HCT116 (cell line): ENCODE measurements at regions not wholly inside any gene's neighbourhood (a gene's known extent, or its start where the extent isn't known, plus 50 kb on each side); places are given as distances from the start of the nearest gene placed in this dataset.
"Not testable (repeated sequence)": the region's sequence is repeated elsewhere in the genome, so short reads cannot be mapped to it uniquely, and the experiment has no call there.

Experiments used
- ATAC-seq: fragments of 200-7000 bp; cut with Tn5 transposase; 2 replicates; pipeline ENCODE4 v1.9.1; 2020; ENCODE audit warnings: mild to moderate bottlenecking, moderate library complexity
- BruUV-seq: library from RNA; stranded (reverse); fragments of 400-500 nt; replicated peaks from 2 replicates; lab custom pipeline; 2021; lab: Mats Ljungman, UMichigan
- CTCF ChIA-PET: fragments of 300-600 bp; sonication (Branson Sonifier 250); formaldehyde crosslinking; loops from one replicate; lab custom pipeline; 2021; ENCODE audit warnings: antibody characterized with exemption; lab: Charles Lee
- POLR2A ChIA-PET: fragments of 300-600, 350-600 bp; sonication (Branson Sonifier 250); formaldehyde crosslinking; loops from one replicate; lab custom pipeline; 2021; ENCODE audit warnings: antibody characterized with exemption; lab: Charles Lee
- RAD21 ChIA-PET, 2 experiments: fragments of 300-600 bp; sonication (Branson Sonifier 250); formaldehyde crosslinking; loops; one replicate each; lab custom pipeline; 2023; ENCODE audit warnings: low total read pairs in 2 of 2; ENCODE audit not compliant: uncharacterized antibody in 2 of 2, unreplicated experiment in 2 of 2, low non-redundant PET in 1 of 2; lab: Charles Lee
- DNase-seq: peaks from one replicate; pipeline ENCODE4 v3.0.0-alpha.2; 2010; ENCODE audit warnings: low read depth, low spot score
- H2AFZ ChIP-seq: fragments of 200-600 bp; shearing (Covaris generic), sonication (generic); 2 replicates; pipeline ENCODE4 v1.6.1; 2017; ENCODE audit warnings: low read depth, mixed run types, mixed read lengths, antibody characterized with exemption, low read length; ENCODE audit not compliant: poor library complexity, severe bottlenecking
- H3K27ac ChIP-seq: 2 replicates; pipeline ENCODE4 v1.5.1; 2012; ENCODE audit warnings: low read depth, low read length
- H3K27me3 ChIP-seq: fragments of 200-600 bp; sonication (generic); 2 replicates; pipeline ENCODE4 v1.6.1; 2016; ENCODE audit warnings: mixed run types, low read length, mixed read lengths; ENCODE audit not compliant: insufficient read depth
- H3K36me3 ChIP-seq, 2 experiments: fragments of 200-500 bp in 1 of 2; fragments of 200-600 bp in 1 of 2; sonication (Bioruptor generic) in 1 of 2; sonication (generic) in 1 of 2; 2 replicates each; pipeline versions ENCODE4 v1.5.1 to v1.6.1; 2014 to 2016; ENCODE audit warnings: low read length in 2 of 2, inconsistent platforms in 1 of 2, mixed read lengths in 1 of 2, mixed run types in 1 of 2; ENCODE audit not compliant: insufficient read depth in 2 of 2, control insufficient read depth in 1 of 2
- H3K4me1 ChIP-seq, 2 experiments: fragments of 200-600 bp in 1 of 2; sonication (generic) in 1 of 2; 2 replicates each; pipeline versions ENCODE4 v1.5.1 to v1.6.1; 2012 to 2017; ENCODE audit warnings: low read length in 2 of 2, inconsistent platforms in 1 of 2, mild to moderate bottlenecking in 1 of 2, mixed read lengths in 1 of 2, mixed run types in 1 of 2, moderate library complexity in 1 of 2; ENCODE audit not compliant: insufficient read depth in 2 of 2, control insufficient read depth in 1 of 2
- H3K4me2 ChIP-seq: fragments of 200-600 bp; sonication (generic); 2 replicates; pipeline ENCODE4 v1.6.1; 2017; ENCODE audit warnings: mixed run types, low read length, mixed read lengths
- H3K4me3 ChIP-seq, 2 experiments: fragments of 200-600 bp in 1 of 2; sonication (generic) in 1 of 2; replicated peaks in 1 of 2; 2 replicates each; pipeline ENCODE4 v1.5.1; 2011 to 2016; ENCODE audit warnings: low read length in 2 of 2, control low read depth in 1 of 2, low read depth in 1 of 2, mild to moderate bottlenecking in 1 of 2, mixed read lengths in 1 of 2, mixed run types in 1 of 2
- H3K79me2 ChIP-seq: fragments of 200-600 bp; sonication (generic); 2 replicates; pipeline ENCODE4 v1.6.1; 2017; ENCODE audit warnings: mild to moderate bottlenecking, mixed run types, low read length, moderate library complexity, mixed read lengths; ENCODE audit not compliant: insufficient read depth
- H3K9ac ChIP-seq: fragments of 200-600 bp; sonication (generic); 2 replicates; pipeline ENCODE4 v1.6.1; 2016; ENCODE audit warnings: low read length, mixed read lengths
- H3K9me2 ChIP-seq: fragments of 200-600 bp; sonication (generic), shearing (Covaris generic); 2 replicates; pipeline ENCODE4 v1.6.1; 2017; ENCODE audit warnings: mixed run types, mild to moderate bottlenecking, moderate library complexity; ENCODE audit not compliant: insufficient read depth
- H3K9me3 ChIP-seq, 2 experiments: fragments of 200-500 bp in 1 of 2; fragments of 200-600 bp in 1 of 2; sonication (Bioruptor generic) in 1 of 2; sonication (generic) in 1 of 2; 2 replicates each; pipeline ENCODE4 v1.6.1; 2014 to 2017; ENCODE audit warnings: low read length in 2 of 2, mixed read lengths in 2 of 2, inconsistent platforms in 1 of 2, low read depth in 1 of 2, mild to moderate bottlenecking in 1 of 2, mixed run types in 1 of 2, moderate library complexity in 1 of 2; ENCODE audit not compliant: control insufficient read depth in 1 of 2, insufficient read depth in 1 of 2
- H4K20me1 ChIP-seq: fragments of 200-600 bp; sonication (generic), shearing (Covaris generic); 2 replicates; pipeline ENCODE4 v1.6.1; 2017; ENCODE audit warnings: mixed run types, mild to moderate bottlenecking, moderate library complexity; ENCODE audit not compliant: insufficient read depth
- POLR2AphosphoS5 ChIP-seq: IDR thresholded peaks from 2 replicates; pipeline ENCODE4 v1.6.1; 2011; ENCODE audit warnings: mild to moderate bottlenecking, low read depth, low read length, moderate library complexity
- intact Hi-C: fragments of 100-400 bp; cut with micrococcal nuclease; formaldehyde crosslinking; loops from 2 replicates; pipeline ENCODE4 v1.10.0; 2022

DNA sequence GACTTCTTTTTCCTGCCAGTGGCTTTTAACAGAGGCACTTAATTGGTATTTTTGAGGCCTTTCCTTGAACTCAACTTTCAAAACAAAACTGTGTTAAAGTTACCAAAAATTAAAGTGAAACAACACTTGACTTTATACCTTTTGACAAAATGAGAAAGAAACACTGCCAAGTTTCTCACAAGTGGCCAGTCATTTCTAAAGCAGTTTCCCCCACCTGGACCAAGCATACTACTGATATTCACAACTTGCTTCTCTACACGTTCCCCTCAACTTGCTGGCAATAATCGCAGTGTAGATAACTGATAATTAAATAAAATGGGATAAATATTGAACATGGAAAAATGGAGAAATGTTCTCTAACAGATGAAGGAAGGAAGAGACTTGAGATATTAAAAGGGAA, 135.7 kb downstream of the TLR4 start:
- RAD21 ChIA-PET: no interaction called here
- DNase-seq: no peak
- H3K27ac ChIP-seq: no peak overlapping the region

DNA sequence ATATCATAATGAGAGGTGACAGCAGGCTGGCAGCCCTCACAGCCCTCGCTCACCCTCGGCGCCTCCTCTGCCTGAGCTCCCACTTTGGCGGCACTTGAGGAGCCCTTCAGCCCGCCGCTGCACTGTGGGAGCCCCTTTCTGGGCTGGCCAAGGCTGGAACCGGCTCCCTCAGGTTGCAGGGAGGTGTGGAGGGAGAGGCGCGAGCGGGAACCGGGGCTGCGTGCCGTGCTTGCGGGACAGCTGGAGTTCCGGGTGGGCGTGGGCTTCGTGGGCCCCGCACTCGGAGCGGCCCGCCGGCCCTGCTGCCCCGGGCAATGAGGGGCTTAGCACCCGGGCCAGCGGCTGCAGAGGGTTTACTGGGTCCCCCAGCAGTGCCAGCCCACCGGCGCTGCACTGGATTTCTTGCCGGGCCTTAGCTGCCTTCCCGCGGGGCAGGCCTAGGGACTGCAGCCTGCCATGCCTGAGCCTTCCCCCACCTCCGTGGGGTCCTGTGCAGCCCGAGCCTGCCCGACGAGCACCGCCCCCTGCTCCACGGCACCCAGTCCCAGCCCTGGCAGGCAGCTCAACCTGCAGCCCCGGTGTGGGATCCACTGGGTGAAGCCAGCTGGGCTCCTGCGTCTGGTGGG, 147.7 kb downstream of the TLR4 start:
- not testable (repeated sequence) for BruUV-seq, H3K4me3 ChIP-seq

More for the DNA sequence above, 135.7 kb downstream of the TLR4 start:
- no peak for TF ChIP-seq POLR2AphosphoS5
- Histone ChIP-seq H3K4me3 (no peak overlapping the region), H3K36me3 (no peaks in the 10 kb centered on the region), H3K9ac (no peak overlapping the region), H3K9me2 (no peaks in the 10 kb centered on the region), H3K4me2 (no peak overlapping the region), H2AFZ (no peak overlapping the region), H3K9me3 (peaks cover 5 to 11% of the 10 kb centered on the region in 2 experiments; a peak in 2 of 4 replicates), H4K20me1 (no peaks in the 10 kb centered on the region), H3K27me3 (no peaks in the 10 kb centered on the region), H3K79me2 (no peaks in the 10 kb centered on the region), H3K4me1 (no peaks in the 10 kb centered on the region)
- CTCF ChIA-PET: no interaction called here
- ATAC-seq: no peak
- BruUV-seq: no TSS peak
- POLR2A ChIA-PET: no interaction called here
- intact Hi-C loops: no loop called here

DNA sequence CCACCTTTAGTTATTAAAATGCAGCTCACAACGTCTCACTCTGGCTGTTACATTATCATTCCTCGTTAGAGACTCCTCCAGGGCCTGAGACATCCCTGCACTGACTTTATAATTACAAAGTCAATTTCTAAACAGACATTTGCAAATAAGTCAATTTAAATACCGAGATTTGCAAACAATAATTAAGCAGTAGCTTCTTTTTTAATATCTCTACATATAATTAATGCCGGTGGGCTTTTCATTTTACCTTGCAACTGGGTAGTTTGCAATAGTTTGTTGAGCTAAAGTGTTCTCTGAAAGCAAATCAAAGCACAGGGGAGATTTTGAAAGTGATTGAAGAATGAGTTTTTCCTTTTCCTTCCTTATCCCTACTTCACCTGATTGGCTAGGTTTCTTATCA, 154.4 kb downstream of the TLR4 start:
- ChIA-PET RAD21 (no interaction called here), CTCF (no interaction called here), POLR2A (no interaction called here)
- BruUV-seq: no TSS peak
- intact Hi-C loops: no loop called here
- TF ChIP-seq POLR2AphosphoS5: no peak
- Histone ChIP-seq H3K27me3 (no peaks in the 10 kb centered on the region), H3K4me2 (no peak overlapping the region), H3K9me2 (no peaks in the 10 kb centered on the region), H3K36me3 (no peaks in the 10 kb centered on the region), H4K20me1 (no peaks in the 10 kb centered on the region), H3K4me1 (no peaks in the 10 kb centered on the region), H3K79me2 (no peaks in the 10 kb centered on the region), H3K9me3 (peaks cover 6 to 8% of the 10 kb centered on the region in 2 experiments; a peak in 2 of 4 replicates), H3K9ac (no peak overlapping the region), H3K4me3 (no peak overlapping the region), H2AFZ (no peak overlapping the region), H3K27ac (no peak overlapping the region)
- ATAC-seq: no peak
- no peak for DNase-seq

More for the DNA sequence above, 147.7 kb downstream of the TLR4 start:
- H3K4me1 ChIP-seq, DNase-seq, H3K4me2 ChIP-seq, H3K9ac ChIP-seq, ATAC-seq, H3K79me2 ChIP-seq, POLR2A ChIA-PET, H3K36me3 ChIP-seq, H3K9me2 ChIP-seq, intact Hi-C loops, H3K27me3 ChIP-seq, CTCF ChIA-PET, H2AFZ ChIP-seq, H4K20me1 ChIP-seq, RAD21 ChIA-PET, H3K27ac ChIP-seq: not testable (repeated sequence)
- peaks cover 3 to 38% of the 10 kb centered on the region in 2 experiments; a peak in 2 of 4 replicates for H3K9me3 ChIP-seq
